Trophoblast cell (in vitro differentiated cells and primary cell): ENCODE measurements at regions not wholly inside any gene's neighbourhood (a gene's known extent, or its start where the extent isn't known, plus 50 kb on each side); places are given as distances from the start of the nearest gene placed in this dataset.

Source experiments
- DNase-seq, 2 donors: peaks; one replicate each; pipeline ENCODE4 v3.0.0-alpha.2; 2016
- H2AFZ ChIP-seq: 2 replicates; pipeline ENCODE4 v1.6.1; 2013; ENCODE audit warnings: low read length, moderate library complexity, mild to moderate bottlenecking; ENCODE audit not compliant: insufficient read depth, poor library complexity
- H2AK5ac ChIP-seq: 2 replicates; pipeline ENCODE4 v1.6.1; 2013; ENCODE audit warnings: mild to moderate bottlenecking, low read length
- H2BK120ac ChIP-seq: 2 replicates; pipeline ENCODE4 v1.6.1; 2013; ENCODE audit warnings: low read length, mild to moderate bottlenecking, moderate library complexity; ENCODE audit not compliant: insufficient read depth, poor library complexity
- H2BK12ac ChIP-seq: 2 replicates; pipeline ENCODE4 v1.6.1; 2013; ENCODE audit warnings: mild to moderate bottlenecking, low read length, moderate library complexity
- H2BK5ac ChIP-seq: 2 replicates; pipeline ENCODE4 v1.6.1; 2013; ENCODE audit warnings: low read length, low read depth, moderate library complexity, mild to moderate bottlenecking; ENCODE audit not compliant: poor library complexity
- H3K14ac ChIP-seq: 2 replicates; pipeline ENCODE4 v1.6.1; 2013; ENCODE audit warnings: mild to moderate bottlenecking, low read length
- H3K18ac ChIP-seq: 2 replicates; pipeline ENCODE4 v1.6.1; 2013; ENCODE audit warnings: mild to moderate bottlenecking, low read length
- H3K23ac ChIP-seq: 2 replicates; pipeline ENCODE4 v1.6.1; 2013; ENCODE audit warnings: low read length
- H3K27ac ChIP-seq: 2 replicates; pipeline ENCODE4 v1.5.1; 2013; ENCODE audit warnings: low read depth, mild to moderate bottlenecking, inconsistent platforms, low read length, moderate library complexity
- H3K27me3 ChIP-seq: 2 replicates; pipeline ENCODE4 v1.6.1; 2013; ENCODE audit warnings: inconsistent platforms, mild to moderate bottlenecking, low read length, moderate library complexity; ENCODE audit not compliant: insufficient read depth
- H3K36me3 ChIP-seq, 2 experiments: 1 replicate in 1 of 2; 2 replicates in 1 of 2; pipeline ENCODE4 v1.6.1; 2013; ENCODE audit warnings: low read length in 2 of 2, mild to moderate bottlenecking in 2 of 2, moderate library complexity in 1 of 2; ENCODE audit not compliant: insufficient read depth in 2 of 2, control insufficient read depth in 1 of 2
- H3K4ac ChIP-seq: 2 replicates; pipeline ENCODE4 v1.6.1; 2013; ENCODE audit warnings: low read depth, mild to moderate bottlenecking, low read length, moderate library complexity
- H3K4me1 ChIP-seq, 2 experiments: 1 replicate in 1 of 2; 2 replicates in 1 of 2; pipeline ENCODE4 v1.6.1; 2013; ENCODE audit warnings: low read length in 2 of 2, mild to moderate bottlenecking in 2 of 2, moderate library complexity in 1 of 2; ENCODE audit not compliant: insufficient read depth in 2 of 2, control insufficient read depth in 1 of 2
- H3K4me2 ChIP-seq: 2 replicates; pipeline ENCODE4 v1.6.1; 2013; ENCODE audit warnings: inconsistent platforms, mild to moderate bottlenecking, low read length, moderate library complexity
- H3K4me3 ChIP-seq: 2 replicates; pipeline ENCODE4 v1.5.1; 2013; ENCODE audit warnings: mild to moderate bottlenecking, low read depth, low read length, inconsistent platforms
- H3K79me1 ChIP-seq: one replicate; pipeline ENCODE4 v1.6.1; 2013; ENCODE audit warnings: low read length
- H3K79me2 ChIP-seq: 2 replicates; pipeline ENCODE4 v1.6.1; 2013; ENCODE audit warnings: low read length, mild to moderate bottlenecking; ENCODE audit not compliant: control insufficient read depth, insufficient read depth, poor library complexity
- H3K9ac ChIP-seq: 2 replicates; pipeline ENCODE4 v1.6.1; 2013; ENCODE audit warnings: mild to moderate bottlenecking, low read length
- H3K9me3 ChIP-seq: 2 replicates; pipeline ENCODE4 v1.6.1; 2013; ENCODE audit warnings: low read depth, mild to moderate bottlenecking, control low read depth, inconsistent platforms, low read length; ENCODE audit not compliant: insufficient read depth
- H4K12ac ChIP-seq: 2 replicates; pipeline ENCODE4 v1.6.1; 2013; ENCODE audit warnings: low read depth, mild to moderate bottlenecking, low read length, moderate library complexity
- H4K8ac ChIP-seq: 2 replicates; pipeline ENCODE4 v1.6.1; 2013; ENCODE audit warnings: low read depth, mild to moderate bottlenecking, low read length, moderate library complexity
- H4K91ac ChIP-seq: one replicate; pipeline ENCODE4 v1.6.1; 2013; ENCODE audit warnings: low read depth, mild to moderate bottlenecking, low read length, moderate library complexity
- whole genome bisulfite sequencing: extraction: QIAGEN DNeasy Blood & Tissue Kit; methylation state at CpG from one replicate; pipeline ENCODE4 v1.1.7; 2013; ENCODE audit warnings: missing lambda C conversion rate; ENCODE audit not compliant: insufficient read length, insufficient coverage; ENCODE audit errors: extremely low coverage; 5-methylcytosine and 5-hydroxymethylcytosine counted together

- Histone ChIP-seq H3K23ac (no peak overlapping the region), H2BK5ac (no peak overlapping the region), H3K79me2 (no peaks in the 10 kb centered on the region), H4K12ac (no peak overlapping the region), H4K8ac (no peak overlapping the region), H3K27me3 (no peaks in the 10 kb centered on the region), H3K18ac (no peak overlapping the region), H3K4me3 (no peak overlapping the region), H3K9me3 (no peaks in the 10 kb centered on the region), H2AK5ac (no peak overlapping the region), H3K79me1 (no peaks in the 10 kb centered on the region), H3K4me2 (no peak overlapping the region), H3K4me1 (no peaks in the 10 kb centered on the region), H3K9ac (no peak overlapping the region), H4K91ac (no peak overlapping the region), H3K27ac (no peak overlapping the region), H2BK12ac (no peak overlapping the region), H3K4ac (no peak overlapping the region), H3K14ac (no peak overlapping the region), H3K36me3 (no peaks in the 10 kb centered on the region), H2AFZ (no peak overlapping the region), H2BK120ac (no peak overlapping the region)
- DNase-seq, result no peak
- no CpG with 5 or more reads among the region's 4 CpGs for WGBS
Observed at GRCh38 chr12:92614502-92614901, 88.3 kb upstream of the PLEKHG7 start.

GRCh38 chr12:92614001-92614400, 88.8 kb upstream of the PLEKHG7 start:
- Histone ChIP-seq H2BK120ac (no peak overlapping the region), H3K23ac (no peak overlapping the region), H4K91ac (no peak overlapping the region), H4K8ac (no peak overlapping the region), H3K36me3 (no peaks in the 10 kb centered on the region), H3K4me1 (no peaks in the 10 kb centered on the region), H3K79me2 (no peaks in the 10 kb centered on the region), H3K4ac (no peak overlapping the region), H3K27ac (no peak overlapping the region), H3K14ac (no peak overlapping the region), H2AK5ac (no peak overlapping the region), H2BK5ac (no peak overlapping the region), H3K79me1 (no peaks in the 10 kb centered on the region), H4K12ac (no peak overlapping the region), H3K27me3 (no peaks in the 10 kb centered on the region), H2AFZ (no peak overlapping the region), H3K9ac (no peak overlapping the region), H2BK12ac (no peak overlapping the region), H3K18ac (no peak overlapping the region), H3K4me3 (no peak overlapping the region), H3K9me3 (no peaks in the 10 kb centered on the region), H3K4me2 (no peak overlapping the region)
- no CpG with 5 or more reads among the region's 2 CpGs for WGBS
- no peak for DNase-seq

- no CpG with 5 or more reads among the region's 2 CpGs for WGBS
- no peaks in the 10 kb centered on the region for H3K9me3 ChIP-seq
- no peak overlapping the region for H3K4ac ChIP-seq
Observed at GRCh38 chr12:92612611-92613010, 90.2 kb upstream of the PLEKHG7 start.

GRCh38 chr12:92608151-92609091, 94.4 kb upstream of the PLEKHG7 start:
- Histone ChIP-seq H2BK5ac (no peak overlapping the region), H3K36me3 (peaks cover 0 to 2% of the 10 kb centered on the region in 2 experiments), H3K14ac (no peak overlapping the region), H3K23ac (no peak overlapping the region), H3K4me2 (no peak overlapping the region), H3K27me3 (no peaks in the 10 kb centered on the region), H3K4me1 (no peaks in the 10 kb centered on the region), H3K27ac (no peak overlapping the region), H3K18ac (no peak overlapping the region), H4K91ac (no peak overlapping the region), H2BK120ac (no peak overlapping the region), H3K79me1 (peaks cover 4% of the 10 kb centered on the region), H4K12ac (no peak overlapping the region), H3K9ac (no peak overlapping the region), H2AK5ac (no peak overlapping the region), H3K79me2 (no peaks in the 10 kb centered on the region), H3K9me3 (no peaks in the 10 kb centered on the region), H2BK12ac (no peak overlapping the region), H3K4ac (no peak overlapping the region), H2AFZ (no peak overlapping the region), H4K8ac (no peak overlapping the region), H3K4me3 (no peak overlapping the region)
- no CpG with 5 or more reads among the region's 8 CpGs for WGBS
- DNase-seq, result peak in 1 of 2 donors; percentile 60

More at GRCh38 chr12:92612611-92613010, 90.2 kb upstream of the PLEKHG7 start:
- Histone ChIP-seq H3K18ac (no peak overlapping the region), H2AK5ac (no peak overlapping the region), H3K27me3 (no peaks in the 10 kb centered on the region), H3K79me2 (no peaks in the 10 kb centered on the region), H2BK12ac (no peak overlapping the region), H2BK120ac (no peak overlapping the region), H2AFZ (no peak overlapping the region), H3K23ac (no peak overlapping the region), H3K14ac (no peak overlapping the region), H4K91ac (no peak overlapping the region), H3K36me3 (no peaks in the 10 kb centered on the region), H3K4me3 (no peak overlapping the region), H3K4me1 (no peaks in the 10 kb centered on the region), H2BK5ac (no peak overlapping the region), H3K9ac (no peak overlapping the region), H3K4me2 (no peak overlapping the region), H3K27ac (no peak overlapping the region), H4K8ac (no peak overlapping the region), H3K79me1 (no peaks in the 10 kb centered on the region), H4K12ac (no peak overlapping the region)
- no peak for DNase-seq
